OCI-LY7 (cell line): ENCODE measurements at regions not wholly inside any gene's neighbourhood (a gene's known extent, or its start where the extent isn't known, plus 50 kb on each side); places are given as distances from the start of the nearest gene placed in this dataset.

Source experiments
- EZH2phosphoT487 ChIP-seq: fragments of 200-600 bp; sonication (generic); IDR thresholded peaks from 2 replicates; pipeline ENCODE4 v1.6.1; 2018; ENCODE audit warnings: low read depth, borderline replicate concordance, mild to moderate bottlenecking, mixed run types, antibody characterized with exemption, low read length, moderate library complexity, mixed read lengths
- TF ChIP-seq, protein P1 (sequence below): fragments of 200-600 bp; sonication (generic); conservative IDR thresholded peaks from 2 replicates; pipeline ENCODE4 v1.5.1; 2014; ENCODE audit warnings: mild to moderate bottlenecking, antibody characterized with exemption, low read length, moderate library complexity, mixed read lengths

DNA sequence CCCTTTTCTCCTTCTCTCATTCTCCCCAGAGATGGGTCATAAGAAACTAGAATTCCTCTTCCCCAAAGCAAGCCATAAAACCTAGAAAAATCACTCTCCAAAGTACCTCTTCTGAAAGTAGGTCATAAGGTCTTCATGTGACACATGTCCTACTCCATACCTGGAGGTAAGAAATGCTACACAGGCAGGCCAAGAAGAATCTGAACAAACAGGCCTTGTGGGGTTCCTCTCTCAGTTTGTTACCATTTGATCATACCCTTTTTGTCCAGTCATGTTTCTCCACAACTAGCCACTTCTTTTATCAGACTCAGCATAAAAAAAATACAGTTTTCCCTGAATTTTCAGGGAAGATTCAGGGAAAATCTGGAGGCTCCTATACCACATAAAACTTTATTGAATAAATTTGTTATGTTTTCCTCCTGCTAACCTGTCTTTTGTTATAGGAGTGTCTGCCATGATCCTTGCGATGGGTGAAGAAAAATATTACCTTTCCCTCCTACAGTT lies 134.4 kb upstream of the LMO4 start:
- TF ChIP-seq, protein P1, sequence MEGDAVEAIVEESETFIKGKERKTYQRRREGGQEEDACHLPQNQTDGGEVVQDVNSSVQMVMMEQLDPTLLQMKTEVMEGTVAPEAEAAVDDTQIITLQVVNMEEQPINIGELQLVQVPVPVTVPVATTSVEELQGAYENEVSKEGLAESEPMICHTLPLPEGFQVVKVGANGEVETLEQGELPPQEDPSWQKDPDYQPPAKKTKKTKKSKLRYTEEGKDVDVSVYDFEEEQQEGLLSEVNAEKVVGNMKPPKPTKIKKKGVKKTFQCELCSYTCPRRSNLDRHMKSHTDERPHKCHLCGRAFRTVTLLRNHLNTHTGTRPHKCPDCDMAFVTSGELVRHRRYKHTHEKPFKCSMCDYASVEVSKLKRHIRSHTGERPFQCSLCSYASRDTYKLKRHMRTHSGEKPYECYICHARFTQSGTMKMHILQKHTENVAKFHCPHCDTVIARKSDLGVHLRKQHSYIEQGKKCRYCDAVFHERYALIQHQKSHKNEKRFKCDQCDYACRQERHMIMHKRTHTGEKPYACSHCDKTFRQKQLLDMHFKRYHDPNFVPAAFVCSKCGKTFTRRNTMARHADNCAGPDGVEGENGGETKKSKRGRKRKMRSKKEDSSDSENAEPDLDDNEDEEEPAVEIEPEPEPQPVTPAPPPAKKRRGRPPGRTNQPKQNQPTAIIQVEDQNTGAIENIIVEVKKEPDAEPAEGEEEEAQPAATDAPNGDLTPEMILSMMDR = no peak
- no peak for TF ChIP-seq EZH2phosphoT487
